Ishikawa (cell line): ENCODE measurements at regions not wholly inside any gene's neighbourhood (a gene's known extent, or its start where the extent isn't known, plus 50 kb on each side); places are given as distances from the start of the nearest gene placed in this dataset.

Source experiments
- CREB1 ChIP-seq: IDR thresholded peaks from 2 replicates; pipeline ENCODE4 v1.6.1; 2012; ENCODE audit warnings: low read depth
- MAX ChIP-seq: IDR thresholded peaks from 2 replicates; pipeline ENCODE4 v1.6.1; 2012
- REST ChIP-seq: IDR thresholded peaks from 2 replicates; pipeline ENCODE4 v1.6.1; 2012; ENCODE audit warnings: low read depth, mild to moderate bottlenecking
- TAF1 ChIP-seq: IDR thresholded peaks from 2 replicates; pipeline ENCODE4 v1.6.1; 2012; ENCODE audit warnings: low read depth, mild to moderate bottlenecking
- YY1 ChIP-seq: IDR thresholded peaks from 2 replicates; pipeline ENCODE4 v1.6.1; 2012; ENCODE audit warnings: low read depth
- ZBTB7A ChIP-seq: IDR thresholded peaks from 2 replicates; pipeline ENCODE4 v1.6.1; 2012; ENCODE audit warnings: low read depth

GRCh38 chr1:47658161-47658920 lies 220.5 kb downstream of the FOXD2 start:
- TF ChIP-seq TAF1 (no peak), MAX (no peak), ZBTB7A (no peak), REST (no peak), CREB1 (no peak), YY1 (no peak)
